Liver (tissue), 8 donors: ENCODE measurements at regions not wholly inside any gene's neighbourhood (a gene's known extent, or its start where the extent isn't known, plus 50 kb on each side); places are given as distances from the start of the nearest gene placed in this dataset.

ENCODE experiments used
- DNase-seq: peaks from one replicate; pipeline ENCODE4 v3.0.0-alpha.2; 2017; ENCODE audit warnings: low spot score
- H3K27ac ChIP-seq, 2 donors: one replicate each; pipeline ENCODE4 v1.7.0; 2013; ENCODE audit warnings: inconsistent platforms in 2 of 2, low read length in 2 of 2, control low read depth in 1 of 2, low read depth in 1 of 2, mild to moderate bottlenecking in 1 of 2
- H3K27me3 ChIP-seq, 4 donors: one replicate each; pipeline versions ENCODE4 v1.6.1 to v1.7.0; 2013; ENCODE audit warnings: low read length in 3 of 4, inconsistent platforms in 1 of 4, mild to moderate bottlenecking in 1 of 4, moderate library complexity in 1 of 4; ENCODE audit not compliant: control insufficient read depth in 4 of 4, insufficient read depth in 4 of 4
- H3K36me3 ChIP-seq, 4 donors: one replicate each; pipeline versions ENCODE4 v1.6.1 to v1.7.0; 2013; ENCODE audit warnings: low read length in 3 of 4, mild to moderate bottlenecking in 3 of 4, low read depth in 1 of 4, moderate library complexity in 1 of 4; ENCODE audit not compliant: control insufficient read depth in 4 of 4, insufficient read depth in 3 of 4
- H3K4me1 ChIP-seq, 4 donors: one replicate each; pipeline versions ENCODE4 v1.6.1 to v1.7.0; 2013; ENCODE audit warnings: low read length in 3 of 4, mild to moderate bottlenecking in 3 of 4, moderate library complexity in 1 of 4; ENCODE audit not compliant: control insufficient read depth in 4 of 4, insufficient read depth in 4 of 4
- H3K4me3 ChIP-seq, 3 donors: one replicate each; pipeline versions ENCODE4 v1.6.1 to v1.7.0; 2013; ENCODE audit warnings: low read length in 3 of 3, control low read depth in 1 of 3, low read depth in 1 of 3, mild to moderate bottlenecking in 1 of 3
- H3K9ac ChIP-seq, 2 donors: one replicate each; pipeline ENCODE4 v1.7.0; 2013; ENCODE audit warnings: low read length in 2 of 2, mild to moderate bottlenecking in 2 of 2, moderate library complexity in 2 of 2, control low read depth in 1 of 2, low read depth in 1 of 2
- H3K9me3 ChIP-seq, 4 donors: one replicate each; pipeline versions ENCODE4 v1.6.1 to v1.7.0; 2013; ENCODE audit warnings: low read length in 3 of 4; ENCODE audit not compliant: control insufficient read depth in 4 of 4
- CTCF ChIP-seq: fragments of 150-350 bp; IDR thresholded peaks from 2 replicates; pipeline ENCODE4 v1.5.1; 2017; ENCODE audit warnings: improper control_type of control experiment, low read depth, low read length; ENCODE audit not compliant: missing input control
- EGR1 ChIP-seq, 2 donors: IDR thresholded peaks; 2 replicates each; pipeline ENCODE4 v1.6.1; 2016 to 2018; ENCODE audit warnings: antibody characterized with exemption in 2 of 2, low read depth in 2 of 2
- FOXA2 ChIP-seq: IDR thresholded peaks from 2 replicates; pipeline ENCODE4 v1.6.1; 2016; ENCODE audit warnings: antibody characterized with exemption
- HNF4A ChIP-seq, 2 donors: conservative IDR thresholded peaks; 2 replicates each; pipeline ENCODE4 v1.6.1; 2016; ENCODE audit warnings: antibody characterized with exemption in 2 of 2, mild to moderate bottlenecking in 2 of 2
- HNF4G ChIP-seq: IDR thresholded peaks from 2 replicates; pipeline ENCODE4 v1.6.1; 2016; ENCODE audit warnings: antibody characterized with exemption
- NR2F2 ChIP-seq: IDR thresholded peaks from 2 replicates; pipeline ENCODE4 v1.6.1; 2016; ENCODE audit warnings: antibody characterized with exemption
- RXRA ChIP-seq, 2 donors: IDR thresholded peaks; 2 replicates each; pipeline ENCODE4 v1.6.1; 2017 to 2018; ENCODE audit warnings: antibody characterized with exemption in 2 of 2, mild to moderate bottlenecking in 1 of 2
- ZBTB33 ChIP-seq: IDR thresholded peaks from 2 replicates; pipeline ENCODE4 v1.6.1; 2016; ENCODE audit warnings: antibody characterized with exemption
- WGBS: extraction: QIAGEN DNeasy Blood & Tissue Kit; methylation state at CpG from one replicate; pipeline ENCODE4 v1.1.7; 2013; 5-methylcytosine and 5-hydroxymethylcytosine counted together
- TF ChIP-seq, protein P1 (sequence below): IDR thresholded peaks from 2 replicates; pipeline ENCODE4 v1.6.1; 2016; ENCODE audit warnings: antibody characterized with exemption
- TF ChIP-seq, protein P2 (sequence below): IDR thresholded peaks from 2 replicates; pipeline ENCODE4 v1.6.1; 2016; ENCODE audit warnings: antibody characterized with exemption, mild to moderate bottlenecking
- donor health status: healthy.
- donor health status: healthy.
- donor health status: healthy.
- donor health status: healthy.
- donor health status: healthy.

GRCh38 chr10:21075880-21076279, 178.8 kb upstream of the NEBL start:
- DNase-seq = no peak
- no peak for TF ChIP-seq HNF4A (conservative IDR thresholded peaks at IDR 0.05)
- Histone ChIP-seq H3K9ac (no peak overlapping the region), H3K4me3 (no peak overlapping the region), H3K27ac (no peak overlapping the region), H3K9me3 (no peaks in the 10 kb centered on the region), H3K36me3 (no peaks in the 10 kb centered on the region), H3K27me3 (no peaks in the 10 kb centered on the region), H3K4me1 (no peaks in the 10 kb centered on the region)
- 92% methylated on average over 6 of the region's 6 CpGs for WGBS

DNA sequence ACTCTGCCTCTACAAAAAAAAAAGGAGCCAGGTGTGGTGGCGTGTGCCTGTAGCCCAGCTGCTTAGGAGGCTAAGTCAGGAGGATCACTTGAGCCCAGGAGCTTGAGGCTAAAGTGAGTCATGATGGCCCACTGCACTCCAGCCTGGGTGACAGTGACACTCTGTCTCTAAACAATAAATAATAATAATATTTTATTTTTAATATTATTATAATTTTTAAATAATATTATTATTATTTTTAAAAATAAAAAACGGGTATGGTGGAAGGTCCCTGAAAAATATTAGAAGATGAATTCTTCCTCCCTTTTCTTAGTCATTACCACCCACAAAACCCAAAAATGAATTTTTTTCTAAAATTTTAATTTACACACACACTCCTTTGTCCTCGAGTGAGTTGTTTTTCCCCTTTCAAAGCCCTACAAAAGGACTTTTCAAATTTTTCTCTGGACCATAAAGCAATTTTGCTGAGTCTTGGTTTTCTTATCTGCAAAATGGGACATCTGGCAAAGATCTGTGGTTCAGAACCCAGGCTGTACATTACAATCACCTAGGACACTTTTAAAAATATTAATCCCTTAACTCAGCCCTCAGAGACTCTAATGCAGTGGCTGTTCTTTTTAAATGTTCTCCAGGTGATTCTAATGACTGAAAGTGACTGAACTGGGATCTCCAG, 174.0 kb upstream of the NEBL start:
- no peak overlapping the region for H3K27ac ChIP-seq
- H3K4me1 ChIP-seq = no peaks in the 10 kb centered on the region
- TF ChIP-seq NR2F2 (no peak), EGR1 (IDR thresholded peaks at IDR 0.05; ENCODE audit: low read depth in 2 of 2) (no peak), HNF4G (no peak), ZBTB33 (no peak)
- TF ChIP-seq, protein P1, sequence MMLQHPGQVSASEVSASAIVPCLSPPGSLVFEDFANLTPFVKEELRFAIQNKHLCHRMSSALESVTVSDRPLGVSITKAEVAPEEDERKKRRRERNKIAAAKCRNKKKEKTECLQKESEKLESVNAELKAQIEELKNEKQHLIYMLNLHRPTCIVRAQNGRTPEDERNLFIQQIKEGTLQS = no peak
- TF ChIP-seq, protein P2, sequence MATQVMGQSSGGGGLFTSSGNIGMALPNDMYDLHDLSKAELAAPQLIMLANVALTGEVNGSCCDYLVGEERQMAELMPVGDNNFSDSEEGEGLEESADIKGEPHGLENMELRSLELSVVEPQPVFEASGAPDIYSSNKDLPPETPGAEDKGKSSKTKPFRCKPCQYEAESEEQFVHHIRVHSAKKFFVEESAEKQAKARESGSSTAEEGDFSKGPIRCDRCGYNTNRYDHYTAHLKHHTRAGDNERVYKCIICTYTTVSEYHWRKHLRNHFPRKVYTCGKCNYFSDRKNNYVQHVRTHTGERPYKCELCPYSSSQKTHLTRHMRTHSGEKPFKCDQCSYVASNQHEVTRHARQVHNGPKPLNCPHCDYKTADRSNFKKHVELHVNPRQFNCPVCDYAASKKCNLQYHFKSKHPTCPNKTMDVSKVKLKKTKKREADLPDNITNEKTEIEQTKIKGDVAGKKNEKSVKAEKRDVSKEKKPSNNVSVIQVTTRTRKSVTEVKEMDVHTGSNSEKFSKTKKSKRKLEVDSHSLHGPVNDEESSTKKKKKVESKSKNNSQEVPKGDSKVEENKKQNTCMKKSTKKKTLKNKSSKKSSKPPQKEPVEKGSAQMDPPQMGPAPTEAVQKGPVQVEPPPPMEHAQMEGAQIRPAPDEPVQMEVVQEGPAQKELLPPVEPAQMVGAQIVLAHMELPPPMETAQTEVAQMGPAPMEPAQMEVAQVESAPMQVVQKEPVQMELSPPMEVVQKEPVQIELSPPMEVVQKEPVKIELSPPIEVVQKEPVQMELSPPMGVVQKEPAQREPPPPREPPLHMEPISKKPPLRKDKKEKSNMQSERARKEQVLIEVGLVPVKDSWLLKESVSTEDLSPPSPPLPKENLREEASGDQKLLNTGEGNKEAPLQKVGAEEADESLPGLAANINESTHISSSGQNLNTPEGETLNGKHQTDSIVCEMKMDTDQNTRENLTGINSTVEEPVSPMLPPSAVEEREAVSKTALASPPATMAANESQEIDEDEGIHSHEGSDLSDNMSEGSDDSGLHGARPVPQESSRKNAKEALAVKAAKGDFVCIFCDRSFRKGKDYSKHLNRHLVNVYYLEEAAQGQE = no peak
- no peaks in the 10 kb centered on the region for H3K9me3 ChIP-seq
- no peak overlapping the region for H3K9ac ChIP-seq
- WGBS = 82% methylated on average over 3 of the region's 3 CpGs
- no peaks in the 10 kb centered on the region for H3K36me3 ChIP-seq
- DNase-seq = no peak
- no peaks in the 10 kb centered on the region for H3K27me3 ChIP-seq
- H3K4me3 ChIP-seq = no peak overlapping the region

GRCh38 chr10:21069929-21070700, 173.0 kb upstream of the NEBL start:
- 75% methylated on average over 10 of the region's 10 CpGs for WGBS
- Histone ChIP-seq H3K4me1 (no peaks in the 10 kb centered on the region), H3K27me3 (no peaks in the 10 kb centered on the region), H3K9me3 (no peaks in the 10 kb centered on the region), H3K36me3 (no peaks in the 10 kb centered on the region), H3K9ac (no peak overlapping the region), H3K27ac (no peak overlapping the region), H3K4me3 (no peak overlapping the region)
- DNase-seq = no peak
- TF ChIP-seq RXRA (IDR thresholded peaks at IDR 0.05) = no peak
- TF ChIP-seq CTCF = no peak
- no peak for TF ChIP-seq FOXA2
- no peak for TF ChIP-seq ZBTB33
- TF ChIP-seq, protein P2 = no peak
- no peak for TF ChIP-seq NR2F2
- no peak for TF ChIP-seq EGR1 (IDR thresholded peaks at IDR 0.05; ENCODE audit: low read depth in 2 of 2)
